SK-N-SH treated with all-trans-retinoic acid at 6 μM for 48 hours (cell line): ENCODE measurements at regions not wholly inside any gene's neighbourhood (a gene's known extent, or its start where the extent isn't known, plus 50 kb on each side); places are given as distances from the start of the nearest gene placed in this dataset.

ENCODE experiments used
- ATAC-seq: fragments of 200-7000 bp; cut with Tn5 transposase; 3 replicates; pipeline ENCODE4 v1.9.1; 2020; ENCODE audit warnings: mild to moderate bottlenecking, moderate library complexity
- ARNTL ChIP-seq: fragments of 450-650 bp; formaldehyde crosslinking; IDR thresholded peaks from 2 replicates; pipeline ENCODE4 v1.5.0; 2020; ENCODE audit warnings: low read depth, mild to moderate bottlenecking, moderate library complexity, borderline replicate concordance
- BACH2 ChIP-seq: fragments of 250-450 bp; sonication (Bioruptor Pico); IDR thresholded peaks from 2 replicates; pipeline ENCODE4 v1.9.0; 2021; ENCODE audit warnings: mild to moderate bottlenecking, borderline replicate concordance
- CREB5 ChIP-seq: fragments of 250-450 bp; sonication (Bioruptor Pico); IDR thresholded peaks from 2 replicates; pipeline ENCODE4 v1.5.1; 2020; ENCODE audit warnings: low read depth, mild to moderate bottlenecking, moderate library complexity
- CSDC2 ChIP-seq: fragments of 250-450 bp; sonication (Bioruptor Pico); IDR thresholded peaks from 2 replicates; pipeline ENCODE4 v1.5.0; 2020; ENCODE audit warnings: mild to moderate bottlenecking, moderate library complexity
- CSRNP3 ChIP-seq: fragments of 250-450 bp; sonication (Bioruptor Pico); IDR thresholded peaks from 2 replicates; pipeline ENCODE4 v1.5.1; 2021; ENCODE audit warnings: mild to moderate bottlenecking, moderate library complexity
- GLIS3 ChIP-seq: fragments of 250-450 bp; sonication (Bioruptor Pico); IDR thresholded peaks from 2 replicates; pipeline ENCODE4 v1.5.0; 2020; ENCODE audit warnings: mild to moderate bottlenecking, moderate library complexity
- ISL1 ChIP-seq: fragments of 250-450 bp; sonication (Bioruptor Pico); IDR thresholded peaks from 2 replicates; pipeline ENCODE4 v2.1.2; 2022; ENCODE audit warnings: mild to moderate bottlenecking, moderate library complexity
- OSR1 ChIP-seq: fragments of 250-450 bp; sonication (Bioruptor Pico); IDR thresholded peaks from 2 replicates; pipeline ENCODE4 v1.8.0; 2022; ENCODE audit warnings: moderate library complexity, mild to moderate bottlenecking, inconsistent platforms
- PATZ1 ChIP-seq: fragments of 250-450 bp; sonication (Bioruptor Pico); IDR thresholded peaks from 2 replicates; pipeline ENCODE4 v1.8.0; 2020; ENCODE audit warnings: mild to moderate bottlenecking, moderate library complexity, borderline replicate concordance
- POU6F1 ChIP-seq: fragments of 250-450 bp; sonication (Bioruptor Pico); IDR thresholded peaks from 2 replicates; pipeline ENCODE4 v1.8.0; 2021; ENCODE audit warnings: low read depth, mild to moderate bottlenecking, moderate library complexity, borderline replicate concordance
- PPARA ChIP-seq: fragments of 250-450 bp; sonication (Bioruptor Pico); IDR thresholded peaks from 2 replicates; pipeline ENCODE4 v1.5.0; 2020; ENCODE audit warnings: mild to moderate bottlenecking, borderline replicate concordance
- RARB ChIP-seq: fragments of 250-450 bp; sonication (Bioruptor Pico); IDR thresholded peaks from 2 replicates; pipeline ENCODE4 v1.8.0; 2021; ENCODE audit warnings: mild to moderate bottlenecking, moderate library complexity
- SNAI2 ChIP-seq: fragments of 250-450 bp; sonication (Bioruptor Pico); IDR thresholded peaks from 2 replicates; pipeline ENCODE4 v1.5.0; 2020; ENCODE audit warnings: mild to moderate bottlenecking, moderate library complexity
- TCF4 ChIP-seq: fragments of 250-450 bp; sonication (Bioruptor Pico); IDR thresholded peaks from 2 replicates; pipeline ENCODE4 v1.8.0; 2021; ENCODE audit warnings: mild to moderate bottlenecking, moderate library complexity, borderline replicate concordance
- TSHZ2 ChIP-seq: fragments of 250-450 bp; sonication (Bioruptor Pico); IDR thresholded peaks from 2 replicates; pipeline ENCODE4 v1.5.0; 2020; ENCODE audit warnings: mild to moderate bottlenecking, moderate library complexity
- ZC3H10 ChIP-seq: fragments of 250-450 bp; sonication (Bioruptor Pico); IDR thresholded peaks from 2 replicates; pipeline ENCODE4 v1.5.1; 2021; ENCODE audit warnings: mild to moderate bottlenecking, moderate library complexity
- ZFP3 ChIP-seq: fragments of 250-450 bp; sonication (Bioruptor Pico); IDR thresholded peaks from 2 replicates; pipeline ENCODE4 v1.5.0; 2020; ENCODE audit warnings: mild to moderate bottlenecking, moderate library complexity
- ZFP30 ChIP-seq: fragments of 450-650 bp; formaldehyde crosslinking; IDR thresholded peaks from 2 replicates; pipeline ENCODE4 v1.5.0; 2022; ENCODE audit warnings: mild to moderate bottlenecking, moderate library complexity
- ZNF565 ChIP-seq: fragments of 450-650 bp; formaldehyde crosslinking; conservative IDR thresholded peaks from 2 replicates; pipeline ENCODE4 v1.5.0; 2020; ENCODE audit warnings: low read depth, mild to moderate bottlenecking, moderate library complexity
- ZNF70 ChIP-seq: fragments of 450-650 bp; formaldehyde crosslinking; IDR thresholded peaks from 2 replicates; pipeline ENCODE4 v1.5.0; 2020; ENCODE audit warnings: mild to moderate bottlenecking, moderate library complexity
- ZNF8 ChIP-seq: fragments of 450-650 bp; formaldehyde crosslinking; IDR thresholded peaks from 2 replicates; pipeline ENCODE4 v1.5.0; 2020; ENCODE audit warnings: mild to moderate bottlenecking, moderate library complexity

- TF ChIP-seq ZNF70 (no peak), POU6F1 (CRISPR knock-in tag) (no peak), TSHZ2 (CRISPR knock-in tag) (no peak), PPARA (CRISPR knock-in tag) (no peak), SNAI2 (no peak), CSDC2 (no peak)
- no peak for ATAC-seq
Observed at GRCh38 chr5:74019923-74020322, 393.9 kb downstream of the ARHGEF28 start.

GRCh38 chr5:74017786-74018211, 391.8 kb downstream of the ARHGEF28 start:
- peak; percentile 61; the same call in 2 of the 3 replicates for ATAC-seq
- TF ChIP-seq PATZ1 (CRISPR knock-in tag), result no peak
- TF ChIP-seq ISL1 (CRISPR knock-in tag), result peak; percentile 27; the same call in 1 of the 2 replicates

- TF ChIP-seq CSRNP3 (CRISPR knock-in tag), result no peak
- no peak for TF ChIP-seq OSR1 (CRISPR knock-in tag)
- no peak for TF ChIP-seq RARB
- no peak for ATAC-seq
Observed at GRCh38 chr5:74017112-74017511, 391.1 kb downstream of the ARHGEF28 start.

GRCh38 chr5:74016373-74016772, 390.4 kb downstream of the ARHGEF28 start:
- no peak for TF ChIP-seq CREB5 (CRISPR knock-in tag)
- no peak for TF ChIP-seq ZFP3
- no peak for TF ChIP-seq TSHZ2 (CRISPR knock-in tag)
- no peak for TF ChIP-seq TCF4
- no peak for TF ChIP-seq PPARA (CRISPR knock-in tag)
- no peak for TF ChIP-seq ZC3H10 (CRISPR knock-in tag)
- TF ChIP-seq GLIS3 (CRISPR knock-in tag), result no peak
- no peak for TF ChIP-seq ARNTL (CRISPR knock-in tag)
- no peak for TF ChIP-seq CSRNP3 (CRISPR knock-in tag)
- TF ChIP-seq ZFP30 (CRISPR knock-in tag), result no peak
- no peak for TF ChIP-seq BACH2
- no peak for TF ChIP-seq PATZ1 (CRISPR knock-in tag)
- TF ChIP-seq ZNF70, result no peak
- no peak for TF ChIP-seq ZNF565 (CRISPR knock-in tag)
- TF ChIP-seq ZNF8 (CRISPR knock-in tag), result no peak
- no peak for TF ChIP-seq CSDC2
- TF ChIP-seq, all 23 proteins: peak for 0
- ATAC-seq, result peak; percentile 57; the same call in 2 of the 3 replicates
